Smooth muscle cell (in vitro differentiated cells): ENCODE measurements at regions not wholly inside any gene's neighbourhood (a gene's known extent, or its start where the extent isn't known, plus 50 kb on each side); places are given as distances from the start of the nearest gene placed in this dataset. TPM values are rescaled to one million over a fixed set of nuclear protein-coding genes. Genes with fewer than 3 reads are reported as not detected.
"Not testable (repeated sequence)": the region's sequence is repeated elsewhere in the genome, so short reads cannot be mapped to it uniquely, and the experiment has no call there.

Source experiments
- DNase-seq: peaks from one replicate; lab custom pipeline; 2025; ENCODE audit not compliant: unreplicated experiment; lab: John Stamatoyannopoulos, UW
- H2AFZ ChIP-seq: fragments of 200-600 bp; sonication (generic); 2 replicates; pipeline ENCODE4 v1.6.0; 2016; ENCODE audit warnings: antibody characterized with exemption, low read depth, mild to moderate bottlenecking
- H3F3A ChIP-seq: fragments of 200-600 bp; sonication (generic); 2 replicates; pipeline ENCODE4 v1.6.0; 2017; ENCODE audit warnings: antibody characterized with exemption, low read depth
- H3K27ac ChIP-seq: fragments of 200-600 bp; sonication (generic); 2 replicates; pipeline ENCODE4 v1.5.1; 2016; ENCODE audit warnings: low read depth, mild to moderate bottlenecking
- H3K27me3 ChIP-seq: fragments of 200-600 bp; sonication (generic); 2 replicates; pipeline ENCODE4 v1.6.1; 2016; ENCODE audit warnings: low read depth, mild to moderate bottlenecking
- H3K36me3 ChIP-seq: fragments of 200-600 bp; sonication (generic); 2 replicates; pipeline ENCODE4 v1.5.1; 2016; ENCODE audit warnings: low read depth
- H3K4me1 ChIP-seq: fragments of 200-600 bp; sonication (generic); 2 replicates; pipeline ENCODE4 v1.5.1; 2016; ENCODE audit warnings: low read depth
- H3K4me2 ChIP-seq: fragments of 200-600 bp; sonication (generic); 2 replicates; pipeline ENCODE4 v1.6.0; 2016; ENCODE audit warnings: mild to moderate bottlenecking
- H3K4me3 ChIP-seq: fragments of 200-600 bp; sonication (generic); 2 replicates; pipeline ENCODE4 v1.5.1; 2016; ENCODE audit warnings: mild to moderate bottlenecking
- H3K79me2 ChIP-seq: fragments of 200-600 bp; sonication (generic); 2 replicates; pipeline ENCODE4 v1.6.0; 2016; ENCODE audit warnings: low read depth, mild to moderate bottlenecking
- H3K9ac ChIP-seq: fragments of 200-600 bp; sonication (generic); 2 replicates; pipeline ENCODE4 v1.6.0; 2016; ENCODE audit warnings: low read depth
- H3K9me3 ChIP-seq: fragments of 200-600 bp; sonication (generic); replicated peaks from 2 replicates; pipeline ENCODE4 v1.5.1; 2016; ENCODE audit warnings: low read depth
- H4K20me1 ChIP-seq: fragments of 200-600 bp; sonication (generic); 2 replicates; pipeline ENCODE4 v1.6.0; 2016; ENCODE audit warnings: low read depth
- CTCF ChIP-seq: fragments of 200-600 bp; sonication (generic); IDR thresholded peaks from 2 replicates; pipeline ENCODE4 v1.5.1; 2017; ENCODE audit warnings: borderline replicate concordance, mild to moderate bottlenecking, antibody characterized with exemption; ENCODE audit not compliant: insufficient read depth, poor library complexity, severe bottlenecking
- WGBS: methylation state at CpG from one replicate; pipeline ENCODE4 v1.1.7; 2016; ENCODE audit warnings: low lambda C conversion rate; 5-methylcytosine and 5-hydroxymethylcytosine counted together
- small RNA-seq: library from RNA; depleted of rRNA; stranded (forward); fragments of <200 nt; gene quantifications from one replicate; pipeline ENCODE3, GENCODE V24; 2014

- no peak for TF ChIP-seq CTCF
- no peak overlapping the region for H3K4me3 ChIP-seq
These were observed 69.8 kb upstream of the SLC1A3 start for GRCh38 chr5:36536616-36537005.

DNA sequence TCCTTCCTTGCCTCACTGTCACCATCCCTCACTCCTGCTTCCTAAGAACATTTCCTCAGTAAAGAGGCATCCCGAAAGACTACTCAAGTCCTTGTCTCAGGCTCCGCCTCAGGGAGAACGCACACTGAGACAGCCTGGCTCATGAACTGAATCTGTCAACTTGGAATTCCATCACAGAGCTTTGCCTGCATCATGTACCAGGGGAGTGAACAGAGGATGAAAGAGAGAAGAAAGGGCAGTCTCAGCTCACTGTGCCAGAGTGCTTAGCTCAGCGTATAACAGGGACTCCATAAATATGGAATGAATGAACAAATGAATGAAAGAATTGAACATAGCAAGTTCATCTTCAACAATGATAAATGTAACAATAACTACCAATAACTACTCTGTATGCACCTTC lies 68.7 kb upstream of the SLC1A3 start:
- Histone ChIP-seq H3K36me3 (no peaks in the 10 kb centered on the region), H2AFZ (no peak overlapping the region), H3K27ac (no peak overlapping the region), H3F3A (no peaks in the 10 kb centered on the region), H3K4me3 (no peak overlapping the region), H3K4me2 (no peak overlapping the region), H3K27me3 (no peaks in the 10 kb centered on the region), H4K20me1 (no peaks in the 10 kb centered on the region), H3K9ac (no peak overlapping the region), H3K9me3 (no peaks in the 10 kb centered on the region), H3K4me1 (no peaks in the 10 kb centered on the region), H3K79me2 (no peaks in the 10 kb centered on the region)
- no peak for DNase-seq
- TF ChIP-seq CTCF, result no peak
- 87% methylated on average over 4 of the region's 4 CpGs for WGBS

More at GRCh38 chr5:36536616-36537005, 69.8 kb upstream of the SLC1A3 start:
- Histone ChIP-seq H3K79me2 (no peaks in the 10 kb centered on the region), H4K20me1 (no peaks in the 10 kb centered on the region), H3K4me1 (no peaks in the 10 kb centered on the region), H3F3A (no peaks in the 10 kb centered on the region), H3K36me3 (no peaks in the 10 kb centered on the region), H3K9ac (no peak overlapping the region), H2AFZ (no peak overlapping the region), H3K27me3 (no peaks in the 10 kb centered on the region), H3K4me2 (no peak overlapping the region), H3K9me3 (no peaks in the 10 kb centered on the region), H3K27ac (no peak overlapping the region)
- DNase-seq, result no peak

DNA sequence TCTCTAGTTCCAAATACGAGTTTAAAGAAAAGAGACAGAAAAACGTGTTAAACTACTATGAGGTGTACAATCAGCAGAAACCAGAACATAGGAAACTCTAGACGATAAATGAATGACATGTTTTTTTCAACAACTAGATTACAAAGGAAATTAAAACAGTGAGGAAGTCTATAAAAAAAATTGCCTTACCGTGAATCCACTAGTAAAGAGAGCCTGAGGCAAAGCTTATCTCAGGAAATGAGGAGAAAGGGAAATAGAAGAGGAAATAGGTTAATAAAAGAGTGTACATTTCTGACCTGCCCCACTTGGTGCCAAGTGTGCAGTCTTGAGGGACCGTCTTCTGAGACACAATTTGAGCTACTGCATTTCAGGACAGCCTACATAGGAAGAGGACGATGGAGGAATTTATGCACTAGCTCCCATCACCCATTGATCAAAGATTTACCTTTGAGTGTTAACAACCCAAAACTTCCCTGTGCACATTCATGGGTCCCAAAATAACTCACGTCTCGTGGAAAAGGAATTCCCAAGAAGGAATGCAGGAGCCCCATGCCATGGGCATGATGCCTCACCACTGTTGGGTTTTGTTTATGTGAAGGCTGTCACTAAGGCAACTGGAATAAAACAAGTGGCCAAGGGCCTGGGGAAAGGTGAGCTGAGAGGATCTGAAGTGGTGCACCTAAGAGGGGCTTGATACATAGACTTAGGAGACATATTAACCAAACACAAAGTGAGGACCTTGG lies 53.6 kb upstream of the SLC1A3 start:
- Histone ChIP-seq H3K27me3 (no peaks in the 10 kb centered on the region), H3K4me3 (no peak overlapping the region), H3K27ac (no peak overlapping the region), H3K36me3 (peaks cover 3% of the 10 kb centered on the region), H3K9ac (no peak overlapping the region), H4K20me1 (no peaks in the 10 kb centered on the region), H2AFZ (no peak overlapping the region), H3F3A (no peaks in the 10 kb centered on the region), H3K4me2 (no peak overlapping the region), H3K4me1 (no peaks in the 10 kb centered on the region), H3K9me3 (no peaks in the 10 kb centered on the region), H3K79me2 (no peaks in the 10 kb centered on the region)
- DNase-seq, result no peak
- no peak for TF ChIP-seq CTCF
- WGBS, result 69% methylated on average over 8 of the region's 8 CpGs

DNA sequence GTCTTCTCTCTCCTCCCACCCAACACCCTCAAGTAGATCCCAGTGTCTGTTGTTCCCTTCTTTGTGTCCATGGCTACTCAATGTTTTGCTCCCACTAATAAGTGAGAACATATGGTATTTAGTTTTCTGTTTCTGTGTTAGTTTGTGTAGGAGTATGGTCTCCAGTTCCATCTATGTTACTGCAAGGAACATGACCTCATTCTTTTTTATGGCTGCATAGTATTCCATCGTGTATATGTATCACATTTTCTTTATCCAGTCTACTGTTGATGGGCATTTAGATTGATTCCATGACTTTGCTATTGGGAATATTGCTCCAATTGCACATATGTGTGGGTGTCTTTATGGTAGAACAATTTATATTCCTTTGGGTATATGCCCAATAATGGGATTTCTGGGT lies 51.4 kb upstream of the SLC1A3 start:
- not testable (repeated sequence) for H3K27me3 ChIP-seq, H3K4me2 ChIP-seq, H4K20me1 ChIP-seq, H3K4me1 ChIP-seq, H3K4me3 ChIP-seq, H3K9me3 ChIP-seq, H3K79me2 ChIP-seq, H3K9ac ChIP-seq, DNase-seq, H3K27ac ChIP-seq, H3K36me3 ChIP-seq, H3F3A ChIP-seq, H2AFZ ChIP-seq
- 94% methylated on average over 1 of the region's 1 CpG for WGBS

Small RNAs in the stretch of these regions (small RNA-seq; reads per million reads assigned to genes)
- gene RNA5SP181, result not detected
